ENCODE measurements at regions not wholly inside any gene's neighbourhood (a gene's known extent, or its start where the extent isn't known, plus 50 kb on each side); places are given as distances from the start of the nearest gene placed in this dataset.
"Not testable (repeated sequence)": the region's sequence is repeated elsewhere in the genome, so short reads cannot be mapped to it uniquely, and the experiment has no call there.

- no peak for DNase-seq
Observed at GRCh38 chr16:13554643-13555042, 365.3 kb upstream of the ERCC4 start.

DNA sequence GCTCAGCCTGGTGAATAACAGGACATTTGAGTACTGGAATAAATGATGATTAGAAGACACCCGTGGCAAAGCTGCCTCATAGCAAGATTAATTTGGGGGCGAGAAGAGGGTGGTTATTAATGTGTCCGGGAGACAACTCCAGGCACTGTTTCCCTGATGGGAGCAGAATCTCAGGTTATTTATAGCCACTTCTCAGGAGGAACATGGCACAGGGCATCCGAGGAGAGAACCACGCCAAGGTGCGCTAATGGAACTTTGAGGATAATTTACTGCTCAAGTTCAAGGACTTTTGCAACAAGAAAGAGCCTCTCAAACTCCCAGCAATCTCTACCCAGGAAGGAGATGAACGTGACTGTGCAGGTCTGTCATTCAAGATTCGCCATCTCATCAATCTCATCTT is 362.5 kb upstream of the ERCC4 start:
- no peak for DNase-seq

DNA sequence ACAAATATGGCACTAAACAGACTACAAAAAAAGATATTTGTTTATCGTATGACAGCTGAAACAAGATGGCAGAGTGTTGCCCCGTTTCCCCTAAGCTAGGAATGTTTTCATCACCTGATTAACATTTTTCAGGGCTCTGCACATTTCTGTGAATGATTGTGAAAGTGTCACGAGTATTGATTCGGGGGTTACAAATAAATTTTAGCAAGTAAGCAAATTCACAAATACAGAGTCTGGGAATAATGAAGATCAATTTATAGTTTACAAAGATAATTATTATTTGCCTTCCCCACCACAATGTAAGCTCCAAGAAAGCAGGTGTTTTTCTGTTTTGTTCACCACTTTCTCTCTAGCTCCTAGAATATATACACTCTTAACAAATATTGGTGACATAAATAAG is 361.2 kb upstream of the ERCC4 start:
- DNase-seq = no peak

DNA sequence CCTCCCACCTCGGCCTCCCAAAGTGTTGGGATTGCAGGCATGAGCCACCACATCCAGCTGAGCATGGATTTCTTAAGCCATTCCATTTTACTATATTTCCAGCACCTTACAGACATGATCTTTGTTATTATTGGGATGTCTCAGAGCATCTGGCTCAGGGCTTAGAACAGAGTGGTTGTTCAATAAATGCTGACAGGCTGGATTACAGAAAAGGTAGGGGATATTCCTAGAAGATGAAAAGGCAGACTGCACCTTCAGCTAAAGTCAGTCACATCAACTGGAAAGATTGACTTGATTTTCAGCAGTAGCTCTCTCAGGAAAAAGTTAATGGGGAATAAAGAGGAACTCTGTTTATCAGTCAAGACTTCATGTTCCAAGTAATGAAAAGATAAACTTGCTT is 360.3 kb upstream of the ERCC4 start:
- no peak for DNase-seq

DNA sequence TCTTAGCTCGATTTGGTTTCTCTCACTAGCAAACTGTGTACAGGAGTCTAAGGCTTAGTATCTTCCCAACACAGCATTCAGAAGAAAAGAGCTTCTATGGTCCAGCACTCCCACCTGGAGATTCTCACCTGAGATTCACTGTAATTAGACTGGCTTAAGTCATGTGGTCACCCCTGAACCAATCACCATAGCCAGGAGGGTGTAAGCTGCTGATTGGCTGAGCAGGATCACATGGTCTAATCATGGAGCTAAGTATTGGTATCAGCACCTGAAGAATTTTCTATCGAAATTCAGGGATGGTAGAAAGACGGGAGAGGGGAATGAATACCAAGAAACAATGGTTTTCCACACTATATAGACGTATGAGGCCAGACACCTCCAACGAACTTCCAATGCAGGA is 359.8 kb upstream of the ERCC4 start:
- DNase-seq = no peak

GRCh38 chr16:13561291-13562070 is 358.5 kb upstream of the ERCC4 start:
- DNase-seq = no peak

GRCh38 chr16:13568803-13569202 is 351.2 kb upstream of the ERCC4 start:
- DNase-seq = no peak

- no peak for DNase-seq
Observed at GRCh38 chr16:13569986-13570385, 350.0 kb upstream of the ERCC4 start.

DNA sequence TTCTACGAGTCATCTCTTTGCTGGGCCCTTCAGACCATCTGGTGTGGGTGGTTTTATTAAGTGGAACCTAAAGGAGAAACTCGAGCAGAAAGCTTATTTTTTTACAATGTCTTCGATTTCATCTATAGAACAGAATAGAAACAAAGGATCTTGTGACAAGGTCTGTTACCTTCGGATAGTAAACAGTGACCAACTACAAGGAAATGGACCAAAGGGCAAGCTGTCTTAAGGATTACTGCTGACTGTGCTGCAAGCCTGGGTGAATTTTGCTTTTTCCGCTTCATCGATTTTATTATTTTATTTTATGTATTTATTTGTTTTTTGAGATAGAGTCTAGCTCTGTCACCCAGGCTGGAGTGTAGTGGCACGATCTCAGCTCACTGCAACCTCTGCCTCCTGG is 348.9 kb upstream of the ERCC4 start:
- DNase-seq = no peak

DNA sequence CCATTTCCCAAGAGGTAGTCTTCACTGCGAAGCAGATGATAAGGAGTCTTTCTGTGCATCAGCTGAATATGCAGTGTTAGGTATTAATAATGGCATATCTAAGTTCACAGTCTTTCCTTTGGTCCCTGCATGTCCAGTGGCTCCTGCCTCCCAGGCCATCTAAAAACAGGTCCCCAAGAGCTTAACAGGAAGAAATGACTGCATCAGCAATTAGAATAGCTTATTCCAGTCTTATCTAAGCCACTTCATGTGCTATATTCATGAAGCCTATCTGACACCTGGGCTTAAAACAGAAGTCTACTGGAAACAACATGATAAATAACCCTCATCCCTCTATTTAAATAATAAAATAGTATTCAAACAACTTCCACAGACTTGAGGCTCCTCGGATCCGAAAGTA is 346.1 kb upstream of the ERCC4 start:
- DNase-seq = no peak

- no peak for DNase-seq
Observed at GRCh38 chr16:13586051-13586450, 333.9 kb upstream of the ERCC4 start.

DNA sequence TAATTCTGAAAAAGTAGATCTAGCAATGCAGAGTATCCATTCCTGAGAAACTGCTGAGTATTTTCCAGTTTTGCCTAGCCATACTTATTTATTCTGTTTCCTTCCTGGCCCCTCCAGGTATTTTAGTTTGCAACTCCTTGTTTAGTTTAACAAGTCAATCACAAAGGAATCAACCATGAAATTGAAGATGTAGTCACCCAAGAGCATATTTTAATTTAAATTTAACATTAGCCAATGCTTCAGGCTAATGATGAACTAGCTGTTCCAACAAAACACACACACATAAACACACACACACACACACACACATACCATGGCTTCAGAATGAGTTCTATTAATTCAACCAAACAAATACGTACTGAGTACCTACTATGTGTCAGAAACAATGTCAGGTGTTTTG is 332.8 kb upstream of the ERCC4 start:
- no peak for DNase-seq

GRCh38 chr16:13594823-13595222 is 325.1 kb upstream of the ERCC4 start:
- no peak for DNase-seq

GRCh38 chr16:13606804-13607203 is 313.1 kb upstream of the ERCC4 start:
- DNase-seq = no peak

DNA sequence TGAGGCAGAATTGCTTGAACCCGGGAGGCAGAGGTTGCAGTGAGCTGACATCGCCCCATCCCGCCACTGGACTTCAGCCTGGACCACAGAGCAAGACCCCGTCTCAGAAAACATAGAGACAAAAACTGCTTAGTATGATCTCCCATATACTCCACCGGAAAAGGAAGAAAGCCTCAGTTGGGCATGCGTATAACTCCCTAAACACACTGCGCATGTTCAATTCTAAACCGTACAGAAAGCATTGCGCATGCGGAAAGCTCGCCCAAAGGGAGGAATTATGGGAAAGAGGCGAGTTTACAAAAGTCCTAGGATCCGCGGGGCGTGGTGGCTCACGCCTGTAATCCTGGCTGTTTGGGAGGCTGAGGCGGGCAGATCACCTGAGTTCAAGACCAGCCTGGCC is 312.7 kb upstream of the ERCC4 start:
- DNase-seq = no peak

DNA sequence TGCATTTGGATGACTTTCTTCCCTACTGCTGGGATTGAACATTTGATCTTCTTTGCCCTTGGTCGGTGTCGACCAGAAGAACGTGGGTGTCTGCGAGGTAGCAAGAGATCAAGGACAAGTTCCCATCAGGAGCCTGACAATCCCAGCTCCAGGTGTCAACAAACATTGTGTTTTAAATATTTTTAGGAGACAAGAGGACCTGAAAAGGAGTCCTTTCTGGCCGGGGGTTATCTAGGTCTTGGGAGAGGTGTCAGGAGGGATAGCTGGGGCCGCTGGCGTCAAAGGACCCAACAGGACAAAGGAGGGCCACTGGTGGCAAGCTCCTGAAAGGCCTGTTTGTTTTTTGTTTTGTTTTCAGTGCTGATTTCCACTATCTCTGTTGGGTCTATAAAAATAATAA is 308.4 kb upstream of the ERCC4 start:
- DNase-seq = no peak

GRCh38 chr16:13612623-13613022 is 307.3 kb upstream of the ERCC4 start:
- DNase-seq = no peak

- no peak for DNase-seq
Observed at GRCh38 chr16:13613165-13613564, 306.8 kb upstream of the ERCC4 start.

GRCh38 chr16:13621639-13622038 is 298.3 kb upstream of the ERCC4 start:
- DNase-seq = no peak

DNA sequence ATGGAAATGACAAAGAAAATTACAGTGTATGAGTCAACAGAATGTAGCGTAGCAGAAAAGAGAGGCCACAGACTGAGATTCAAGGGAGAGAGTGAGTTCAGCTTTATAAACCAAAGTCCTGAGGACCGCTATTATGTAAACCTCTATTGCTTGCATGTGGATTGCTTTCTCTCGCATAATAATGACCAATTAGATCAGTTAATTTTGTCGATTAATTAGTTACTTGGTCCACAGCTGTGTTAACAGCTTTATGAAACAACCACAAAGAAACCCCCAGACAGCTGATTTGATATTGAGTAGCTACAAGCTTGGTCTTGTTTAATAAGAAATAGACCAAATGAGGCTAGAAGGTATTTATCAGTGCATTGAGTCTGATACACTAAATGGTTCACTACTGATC is 291.8 kb upstream of the ERCC4 start:
- no peak for DNase-seq

- DNase-seq = no peak
Observed at GRCh38 chr16:13629704-13630103, 290.2 kb upstream of the ERCC4 start.

- no peak for DNase-seq
Observed at GRCh38 chr16:13630374-13630773, 289.6 kb upstream of the ERCC4 start.

GRCh38 chr16:13631213-13631767 is 288.7 kb upstream of the ERCC4 start:
- no peak for DNase-seq

GRCh38 chr16:13631916-13632315 is 288.0 kb upstream of the ERCC4 start:
- no peak for DNase-seq

GRCh38 chr16:13632504-13632903 is 287.4 kb upstream of the ERCC4 start:
- DNase-seq = not testable (repeated sequence)

All from NCI-H226 (cell line).